ENCODE measurements at regions not wholly inside any gene's neighbourhood (a gene's known extent, or its start where the extent isn't known, plus 50 kb on each side); places are given as distances from the start of the nearest gene placed in this dataset.

DNA sequence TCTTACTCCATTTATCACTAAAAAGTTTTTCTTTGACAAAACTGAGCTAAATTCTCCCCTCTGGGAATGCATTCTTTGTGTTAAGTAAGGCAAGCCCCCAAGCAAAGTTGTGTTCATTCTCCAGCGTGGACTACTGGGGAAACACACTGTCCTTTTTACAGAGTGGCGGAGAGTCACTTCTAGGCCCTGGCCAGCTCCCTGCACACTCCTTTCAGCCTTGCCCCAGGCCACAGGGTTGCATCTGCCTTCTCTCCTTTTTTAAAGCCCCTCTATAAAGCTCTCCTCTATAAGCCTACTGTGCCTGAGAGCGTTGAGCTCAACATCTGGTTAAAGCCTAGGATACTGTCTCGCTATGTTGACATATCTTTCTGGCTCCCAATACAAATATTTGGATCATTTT, 803.4 kb downstream of the PCDH17 start:
- Histone ChIP-seq H3K9me3 (no peaks in the 10 kb centered on the region), H3K4me3 (no peak overlapping the region), H3K27me3 (no peaks in the 10 kb centered on the region), H3K4me1 (no peaks in the 10 kb centered on the region), H3K27ac (no peak overlapping the region), H3K36me3 (no peaks in the 10 kb centered on the region)
- TF ChIP-seq, protein P1, sequence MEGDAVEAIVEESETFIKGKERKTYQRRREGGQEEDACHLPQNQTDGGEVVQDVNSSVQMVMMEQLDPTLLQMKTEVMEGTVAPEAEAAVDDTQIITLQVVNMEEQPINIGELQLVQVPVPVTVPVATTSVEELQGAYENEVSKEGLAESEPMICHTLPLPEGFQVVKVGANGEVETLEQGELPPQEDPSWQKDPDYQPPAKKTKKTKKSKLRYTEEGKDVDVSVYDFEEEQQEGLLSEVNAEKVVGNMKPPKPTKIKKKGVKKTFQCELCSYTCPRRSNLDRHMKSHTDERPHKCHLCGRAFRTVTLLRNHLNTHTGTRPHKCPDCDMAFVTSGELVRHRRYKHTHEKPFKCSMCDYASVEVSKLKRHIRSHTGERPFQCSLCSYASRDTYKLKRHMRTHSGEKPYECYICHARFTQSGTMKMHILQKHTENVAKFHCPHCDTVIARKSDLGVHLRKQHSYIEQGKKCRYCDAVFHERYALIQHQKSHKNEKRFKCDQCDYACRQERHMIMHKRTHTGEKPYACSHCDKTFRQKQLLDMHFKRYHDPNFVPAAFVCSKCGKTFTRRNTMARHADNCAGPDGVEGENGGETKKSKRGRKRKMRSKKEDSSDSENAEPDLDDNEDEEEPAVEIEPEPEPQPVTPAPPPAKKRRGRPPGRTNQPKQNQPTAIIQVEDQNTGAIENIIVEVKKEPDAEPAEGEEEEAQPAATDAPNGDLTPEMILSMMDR (IDR thresholded peaks at IDR 0.05): no peak
- no peak for TF ChIP-seq POLR2A (IDR thresholded peaks at IDR 0.05)
- intact Hi-C loops (cut with DNase I; ENCODE audit: low total_unique reads): no loop called here
- DNase-seq: no peak

DNA sequence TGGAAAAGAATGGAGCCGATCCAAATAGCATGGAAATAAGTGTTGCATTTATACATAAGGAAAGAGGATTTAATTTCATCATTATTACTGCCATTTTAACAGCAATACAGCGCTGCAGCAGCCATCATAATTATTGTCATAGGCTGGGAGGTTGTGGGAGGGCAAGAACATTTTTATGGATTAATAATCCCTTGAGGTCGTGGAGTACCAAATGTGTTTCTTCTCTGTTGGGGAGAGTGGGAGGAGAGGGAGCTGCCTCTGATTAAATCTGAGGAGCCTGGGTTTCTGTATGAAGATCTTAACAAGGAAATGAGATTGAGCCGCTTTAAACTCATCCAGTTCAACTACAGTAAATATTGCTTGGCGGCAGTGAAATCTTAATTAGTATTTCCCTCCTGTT, 805.9 kb downstream of the PCDH17 start:
- DNase-seq: no peak
- H3K9me3 ChIP-seq: no peaks in the 10 kb centered on the region
- no peaks in the 10 kb centered on the region for H3K27me3 ChIP-seq
- no peak overlapping the region for H3K27ac ChIP-seq
- no peaks in the 10 kb centered on the region for H3K4me1 ChIP-seq
- TF ChIP-seq, protein P1 (IDR thresholded peaks at IDR 0.05): no peak
- TF ChIP-seq POLR2A (IDR thresholded peaks at IDR 0.05): no peak
- H3K36me3 ChIP-seq: no peaks in the 10 kb centered on the region
- H3K4me3 ChIP-seq: no peak overlapping the region
- intact Hi-C loops (cut with DNase I; ENCODE audit: low total_unique reads): no loop called here

DNA sequence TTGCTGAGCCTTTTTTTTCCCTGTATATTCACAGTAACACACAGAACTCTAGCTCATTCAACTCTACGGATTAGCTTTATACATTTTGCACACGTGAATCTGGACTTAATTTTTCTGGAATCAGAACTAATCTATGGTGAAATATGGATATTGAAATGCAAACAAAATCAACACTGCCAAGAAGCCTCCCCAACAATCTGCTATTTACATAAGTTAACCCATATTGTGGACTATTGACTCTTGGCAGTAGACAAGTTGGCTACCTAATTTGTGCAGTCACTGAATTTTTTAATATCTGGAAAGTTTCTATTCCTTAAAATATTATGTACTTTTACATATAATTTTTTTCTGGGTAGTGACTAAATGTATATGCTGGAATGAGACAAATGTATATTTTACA, 815.4 kb downstream of the PCDH17 start:
- H3K36me3 ChIP-seq: no peaks in the 10 kb centered on the region
- no peak for TF ChIP-seq POLR2A (IDR thresholded peaks at IDR 0.05)
- DNase-seq: no peak
- H3K27me3 ChIP-seq: no peaks in the 10 kb centered on the region
- H3K9me3 ChIP-seq: no peaks in the 10 kb centered on the region
- H3K4me3 ChIP-seq: no peak overlapping the region
- intact Hi-C loops (cut with DNase I; ENCODE audit: low total_unique reads): no loop called here
- H3K27ac ChIP-seq: no peak overlapping the region
- H3K4me1 ChIP-seq: no peaks in the 10 kb centered on the region

DNA sequence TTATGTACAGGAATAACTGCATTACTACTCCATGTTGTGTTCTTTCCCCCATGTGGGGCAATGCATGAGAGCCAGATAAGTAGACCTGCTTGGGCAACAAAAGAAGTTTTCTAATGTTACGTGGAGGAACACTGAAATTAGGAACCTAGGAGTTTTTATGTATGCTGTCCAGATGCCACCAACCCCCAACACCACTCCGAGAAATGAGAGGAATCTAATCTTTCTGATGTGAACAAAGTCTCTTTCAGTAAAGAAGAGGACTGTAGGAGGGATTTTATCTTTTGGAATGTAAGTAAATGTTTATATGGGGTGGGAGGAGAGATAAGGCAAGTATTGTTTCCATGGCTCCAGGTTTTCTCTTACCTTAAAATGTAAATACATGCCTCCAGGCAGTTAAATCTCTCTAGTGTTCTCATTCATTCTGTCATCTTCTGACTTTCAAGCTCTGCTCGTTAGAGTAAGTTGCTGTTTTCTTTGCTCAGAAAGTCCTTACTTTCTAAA, 820.6 kb downstream of the PCDH17 start:
- H3K36me3 ChIP-seq: no peaks in the 10 kb centered on the region
- peaks cover 0 to 2% of the 10 kb centered on the region in 2 donors for H3K9me3 ChIP-seq
- DNase-seq: no peak
- H3K4me1 ChIP-seq: no peaks in the 10 kb centered on the region
- H3K27me3 ChIP-seq: no peaks in the 10 kb centered on the region
- intact Hi-C loops (cut with DNase I; ENCODE audit: low total_unique reads): no loop called here
- no peak overlapping the region for H3K27ac ChIP-seq
- TF ChIP-seq, protein P1 (IDR thresholded peaks at IDR 0.05): no peak
- no peak for TF ChIP-seq POLR2A (IDR thresholded peaks at IDR 0.05)
- no peak overlapping the region for H3K4me3 ChIP-seq

DNA sequence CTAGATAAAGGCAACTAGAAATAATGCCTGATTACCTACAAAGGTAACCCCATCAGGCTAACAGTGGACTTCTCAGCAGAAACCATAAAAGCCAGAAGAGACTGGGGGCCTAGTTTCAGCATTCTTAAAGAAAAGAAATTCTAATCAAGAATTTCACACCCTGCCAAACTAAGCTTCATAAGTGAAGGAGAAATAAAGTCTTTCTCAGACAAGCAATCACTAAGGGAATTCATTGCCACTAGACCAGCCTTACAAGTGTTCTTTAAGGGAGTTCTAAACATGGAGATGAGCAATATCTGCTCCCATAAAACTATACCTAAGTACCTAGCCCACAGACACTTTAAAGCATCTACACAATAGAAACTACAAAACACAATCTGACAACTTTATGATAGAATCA, 823.5 kb downstream of the PCDH17 start:
- Histone ChIP-seq H3K4me3 (no peak overlapping the region), H3K36me3 (no peaks in the 10 kb centered on the region), H3K27ac (no peak overlapping the region), H3K27me3 (no peaks in the 10 kb centered on the region), H3K9me3 (peaks cover 0 to 2% of the 10 kb centered on the region in 2 donors), H3K4me1 (no peaks in the 10 kb centered on the region)
- DNase-seq: no peak
- intact Hi-C loops (cut with DNase I; ENCODE audit: low total_unique reads): no loop called here
- no peak for TF ChIP-seq POLR2A (IDR thresholded peaks at IDR 0.05)
- TF ChIP-seq, protein P1 (IDR thresholded peaks at IDR 0.05): no peak

DNA sequence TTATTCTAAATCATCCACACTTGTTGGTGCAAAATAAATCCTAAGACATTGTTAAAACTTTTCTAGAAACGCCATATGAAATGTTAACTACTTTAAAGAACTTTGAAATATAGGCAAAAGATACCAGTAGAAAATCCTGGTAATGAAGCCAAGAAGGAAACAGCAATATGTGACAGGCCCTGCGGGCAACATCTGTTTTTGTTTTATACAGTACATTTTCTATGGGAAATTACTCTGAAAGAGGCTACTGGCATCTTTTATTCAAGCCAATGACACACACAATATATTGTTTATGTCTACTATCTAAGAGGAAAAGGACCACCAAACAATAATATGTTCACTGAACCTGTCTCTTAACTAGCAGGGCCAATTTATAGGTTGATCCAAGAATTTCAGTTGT, 829.7 kb downstream of the PCDH17 start:
- Histone ChIP-seq H3K4me1 (no peaks in the 10 kb centered on the region), H3K4me3 (no peak overlapping the region), H3K9me3 (no peaks in the 10 kb centered on the region), H3K27me3 (no peaks in the 10 kb centered on the region), H3K27ac (no peak overlapping the region), H3K36me3 (no peaks in the 10 kb centered on the region)
- TF ChIP-seq POLR2A (IDR thresholded peaks at IDR 0.05): no peak
- TF ChIP-seq, protein P1 (IDR thresholded peaks at IDR 0.05): no peak
- intact Hi-C loops (cut with DNase I; ENCODE audit: low total_unique reads): no loop called here
- no peak for DNase-seq
